GM23338 (cell line): ENCODE measurements at regions not wholly inside any gene's neighbourhood (a gene's known extent, or its start where the extent isn't known, plus 50 kb on each side); places are given as distances from the start of the nearest gene placed in this dataset.

Experiments
- ATAC-seq: fragments of 200-7000 bp; cut with Tn5 transposase; 3 replicates; pipeline ENCODE4 v1.9.1; 2020
- DNase-seq: peaks from one replicate; pipeline ENCODE4 v3.0.0-alpha.2; 2015; ENCODE audit warnings: low spot score
- H2AFZ ChIP-seq: fragments of 200-600 bp; sonication (generic); 2 replicates; pipeline ENCODE4 v1.8.0; 2016; ENCODE audit warnings: antibody characterized with exemption, mild to moderate bottlenecking, moderate library complexity
- H3F3A ChIP-seq: fragments of 200-600 bp; sonication (generic); replicated peaks from 2 replicates; pipeline ENCODE4 v1.8.0; 2017; ENCODE audit warnings: antibody characterized with exemption, mixed run types, low read depth
- H3K27ac ChIP-seq: fragments of 200-600 bp; sonication (generic); 2 replicates; pipeline ENCODE4 v1.6.1; 2016; ENCODE audit warnings: low read depth
- H3K27me3 ChIP-seq: fragments of 200-600 bp; sonication (generic); 2 replicates; pipeline ENCODE4 v1.8.0; 2016; ENCODE audit warnings: mild to moderate bottlenecking, mixed run types, moderate library complexity; ENCODE audit not compliant: insufficient read depth
- H3K36me3 ChIP-seq: fragments of 200-600 bp; sonication (generic); 2 replicates; pipeline ENCODE4 v1.8.0; 2016; ENCODE audit warnings: mild to moderate bottlenecking; ENCODE audit not compliant: insufficient read depth
- H3K4me1 ChIP-seq: fragments of 200-600 bp; sonication (generic); 2 replicates; pipeline ENCODE4 v1.8.0; 2016; ENCODE audit warnings: mild to moderate bottlenecking, moderate library complexity; ENCODE audit not compliant: insufficient read depth
- H3K4me2 ChIP-seq: fragments of 200-600 bp; sonication (generic); 2 replicates; pipeline ENCODE4 v1.7.1; 2017; ENCODE audit warnings: mixed run types
- H3K4me3 ChIP-seq: fragments of 200-600 bp; sonication (generic); 2 replicates; pipeline ENCODE4 v1.6.1; 2016; ENCODE audit warnings: mixed run types
- H3K79me2 ChIP-seq: fragments of 200-600 bp; sonication (generic); replicated peaks from 2 replicates; pipeline ENCODE4 v1.8.0; 2017; ENCODE audit warnings: mild to moderate bottlenecking; ENCODE audit not compliant: insufficient read depth
- H3K9me2 ChIP-seq: fragments of 200-600 bp; sonication (generic); 2 replicates; pipeline ENCODE4 v1.8.0; 2017; ENCODE audit not compliant: insufficient read depth
- H4K20me1 ChIP-seq: fragments of 200-600 bp; sonication (generic); replicated peaks from 2 replicates; pipeline ENCODE4 v1.8.0; 2017; ENCODE audit warnings: mild to moderate bottlenecking; ENCODE audit not compliant: insufficient read depth
- H3K27ac Mint-ChIP-seq: 2 replicates; pipeline ENCODE4 v1.8.0; 2020; ENCODE audit warnings: inconsistent platforms, mild to moderate bottlenecking, moderate library complexity, mixed read lengths
- H3K27me3 Mint-ChIP-seq: 3 replicates; pipeline ENCODE4 v1.8.0; 2022; ENCODE audit warnings: low read depth, mild to moderate bottlenecking, moderate library complexity, mixed read lengths, inconsistent platforms; ENCODE audit not compliant: insufficient read depth, poor library complexity
- H3K36me3 Mint-ChIP-seq: 3 replicates; pipeline ENCODE4 v1.8.0; 2021; ENCODE audit warnings: low read depth, mild to moderate bottlenecking, inconsistent platforms, moderate library complexity, mixed read lengths
- H3K4me1 Mint-ChIP-seq: 3 replicates; pipeline ENCODE4 v1.8.0; 2020; ENCODE audit warnings: mild to moderate bottlenecking, inconsistent platforms, mixed read lengths
- H3K4me3 Mint-ChIP-seq: 3 replicates; pipeline ENCODE4 v1.8.0; 2021; ENCODE audit warnings: moderate library complexity, mild to moderate bottlenecking, inconsistent platforms, mixed read lengths
- H3K9me3 Mint-ChIP-seq: 3 replicates; pipeline ENCODE4 v1.8.0; 2020; ENCODE audit warnings: moderate library complexity, mild to moderate bottlenecking, inconsistent platforms, mixed read lengths
- CREB1 ChIP-seq: fragments of 250-450 bp; sonication (Bioruptor Pico); IDR thresholded peaks from 2 replicates; pipeline ENCODE4 v1.5.0; 2020; ENCODE audit warnings: low read depth, mild to moderate bottlenecking, moderate library complexity
- CTCF ChIP-seq, 2 experiments: fragments of 200-600 bp in 1 of 2; sonication (generic) in 1 of 2; conservative IDR thresholded peaks; 2 replicates each; pipeline versions ENCODE4 v1.5.1 to v1.6.1; 2016 to 2017; ENCODE audit warnings: antibody characterized with exemption in 2 of 2, low read depth in 2 of 2, mild to moderate bottlenecking in 2 of 2, moderate library complexity in 1 of 2
- NANOG ChIP-seq: IDR thresholded peaks from 2 replicates; pipeline ENCODE4 v1.6.1; 2016; ENCODE audit warnings: antibody characterized with exemption, borderline replicate concordance
- REST ChIP-seq: IDR thresholded peaks from one replicate; pipeline ENCODE4 v1.6.1; 2018; ENCODE audit warnings: antibody characterized with exemption; ENCODE audit not compliant: unreplicated experiment
- STAT1 ChIP-seq: IDR thresholded peaks from one replicate; pipeline ENCODE4 v1.6.1; 2016; ENCODE audit warnings: antibody characterized with exemption; ENCODE audit not compliant: unreplicated experiment

GRCh38 chr4:180557348-180557747, 1685.9 kb upstream of the TENM3 start:
- H3K4me1 ChIP-seq = no peaks in the 10 kb centered on the region
- no peaks in the 10 kb centered on the region for H3K36me3 ChIP-seq
- no peak overlapping the region for H3K4me3 ChIP-seq
- H3F3A ChIP-seq = no peaks in the 10 kb centered on the region
- H3K27me3 Mint-ChIP-seq = no peaks in the 10 kb centered on the region
- no peaks in the 10 kb centered on the region; the same call in 2 of the 3 replicates for H3K36me3 Mint-ChIP-seq
- H3K4me3 Mint-ChIP-seq = no peak overlapping the region
- no peak overlapping the region for H3K27ac ChIP-seq
- H3K27me3 ChIP-seq = no peaks in the 10 kb centered on the region
- H2AFZ ChIP-seq = no peak overlapping the region
- no peaks in the 10 kb centered on the region for H3K79me2 ChIP-seq
- no peaks in the 10 kb centered on the region for H4K20me1 ChIP-seq
- H3K9me2 ChIP-seq = no peaks in the 10 kb centered on the region
- no peak overlapping the region for H3K27ac Mint-ChIP-seq
- peaks cover 4% of the 10 kb centered on the region; the same call in 2 of the 3 replicates for H3K4me1 Mint-ChIP-seq
- ATAC-seq (peak; percentile 29; the same call in 2 of the 3 replicates), DNase-seq (peak; percentile 37)
- TF ChIP-seq STAT1 (no peak), REST (no peak), NANOG (no peak), CTCF (conservative IDR thresholded peaks at IDR 0.05; ENCODE audit: low read depth in 2 of 2) (peak; percentile 46 to 61)
- no peak overlapping the region for H3K4me2 ChIP-seq
- peaks cover 2% of the 10 kb centered on the region; the same call in 2 of the 3 replicates for H3K9me3 Mint-ChIP-seq

- H3K4me2 ChIP-seq = no peak overlapping the region
- H3K9me2 ChIP-seq = no peaks in the 10 kb centered on the region
- no peaks in the 10 kb centered on the region for H3K36me3 ChIP-seq
- H3K79me2 ChIP-seq = no peaks in the 10 kb centered on the region
- TF ChIP-seq CTCF (conservative IDR thresholded peaks at IDR 0.05; ENCODE audit: low read depth in 2 of 2) (no peak), CREB1 (no peak), REST (no peak)
- no peaks in the 10 kb centered on the region for H4K20me1 ChIP-seq
- no peaks in the 10 kb centered on the region for H3F3A ChIP-seq
- H3K36me3 Mint-ChIP-seq = no peaks in the 10 kb centered on the region; the same call in 2 of the 3 replicates
- H3K27me3 ChIP-seq = no peaks in the 10 kb centered on the region
- H3K27ac Mint-ChIP-seq = no peak overlapping the region; the same call in 1 of the 2 replicates
- peak overlapping the region; percentile 78; the same call in 1 of the 2 replicates for H2AFZ ChIP-seq
- DNase-seq (no peak), ATAC-seq (no peak)
- H3K9me3 Mint-ChIP-seq = peaks cover 2% of the 10 kb centered on the region; the same call in 2 of the 3 replicates
- H3K4me1 ChIP-seq = no peaks in the 10 kb centered on the region
- H3K4me1 Mint-ChIP-seq = peaks cover 4% of the 10 kb centered on the region; the same call in 2 of the 3 replicates
- no peak overlapping the region for H3K4me3 Mint-ChIP-seq
- H3K27ac ChIP-seq = no peak overlapping the region
- H3K27me3 Mint-ChIP-seq = no peaks in the 10 kb centered on the region
- H3K4me3 ChIP-seq = no peak overlapping the region
Measured at GRCh38 chr4:180557950-180558349, 1685.3 kb upstream of the TENM3 start.
